HEK293T (cell line): ENCODE measurements at regions not wholly inside any gene's neighbourhood (a gene's known extent, or its start where the extent isn't known, plus 50 kb on each side); places are given as distances from the start of the nearest gene placed in this dataset.

Source experiments
- ELF4 ChIP-seq: fragments of 450-650 bp; IDR thresholded peaks from 2 replicates; pipeline ENCODE4 v1.6.1; 2017; ENCODE audit warnings: antibody characterized with exemption
- FOXM1 ChIP-seq: fragments of 450-650 bp; IDR thresholded peaks from 2 replicates; pipeline ENCODE4 v1.6.1; 2017; ENCODE audit warnings: mild to moderate bottlenecking, borderline replicate concordance
- HDGF ChIP-seq: fragments of 450-650 bp; IDR thresholded peaks from 2 replicates; pipeline ENCODE4 v1.6.1; 2017; ENCODE audit warnings: antibody characterized with exemption, borderline replicate concordance
- LEF1 ChIP-seq: fragments of 450-650 bp; IDR thresholded peaks from 2 replicates; pipeline ENCODE4 v1.6.1; 2017; ENCODE audit warnings: mild to moderate bottlenecking, borderline replicate concordance
- SP1 ChIP-seq: fragments of 450-650 bp; IDR thresholded peaks from 2 replicates; pipeline ENCODE4 v1.6.1; 2017
- TARDBP ChIP-seq: fragments of 450-650 bp; IDR thresholded peaks from 2 replicates; pipeline ENCODE4 v1.6.1; 2016
- ZNF384 ChIP-seq: fragments of 450-650 bp; IDR thresholded peaks from 2 replicates; pipeline ENCODE4 v1.6.1; 2016

DNA sequence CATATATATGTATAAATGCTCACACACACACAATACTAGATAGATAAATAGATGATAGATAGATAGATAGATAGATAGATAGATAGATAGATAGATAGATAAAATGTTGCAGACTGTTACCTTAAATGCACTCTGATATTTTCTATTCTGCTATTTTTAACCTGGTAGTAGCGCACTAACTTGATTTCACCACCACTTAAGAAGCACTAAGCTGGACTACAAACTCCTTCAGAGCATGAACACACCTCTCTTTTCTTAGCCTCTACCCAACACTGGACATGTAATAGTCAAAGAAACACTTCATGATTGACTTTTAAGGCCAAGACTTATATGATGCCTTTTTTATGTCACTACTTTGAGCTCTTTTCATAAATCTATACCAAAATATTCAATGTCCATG is 304.6 kb upstream of the UBE2E2 start:
- TF ChIP-seq SP1 (no peak), ELF4 (no peak), TARDBP (no peak), ZNF384 (no peak), HDGF (no peak), FOXM1 (no peak), LEF1 (no peak)
